Breast epithelium (tissue), 4 donors: ENCODE measurements at regions not wholly inside any gene's neighbourhood (a gene's known extent, or its start where the extent isn't known, plus 50 kb on each side); places are given as distances from the start of the nearest gene placed in this dataset.
"Not testable (repeated sequence)": the region's sequence is repeated elsewhere in the genome, so short reads cannot be mapped to it uniquely, and the experiment has no call there.

Experiments used
- DNase-seq, 2 donors: peaks; one replicate each; pipeline ENCODE4 v3.0.0-alpha.2; 2019; ENCODE audit warnings: low spot score in 2 of 2
- H3K27ac ChIP-seq, 2 donors: fragments of 200-600 bp; sonication (generic) in 1 of 2; one replicate each; pipeline ENCODE4 v1.5.1; 2016 to 2019; ENCODE audit warnings: mild to moderate bottlenecking in 1 of 2
- H3K27me3 ChIP-seq, 2 donors: fragments of 200-600 bp; sonication (generic) in 1 of 2; one replicate each; pipeline versions ENCODE4 v1.5.1 to v1.6.0; 2017 to 2019; ENCODE audit warnings: control low read depth in 1 of 2, mild to moderate bottlenecking in 1 of 2
- H3K36me3 ChIP-seq: fragments of 200-600 bp; one replicate; pipeline ENCODE4 v1.5.1; 2019
- H3K4me1 ChIP-seq, 2 donors: fragments of 200-600 bp; sonication (generic); one replicate each; pipeline ENCODE4 v1.5.1; 2016 to 2019; ENCODE audit warnings: control low read depth in 1 of 2
- H3K4me3 ChIP-seq, 3 donors: fragments of 200-600 bp; sonication (generic); 1 replicate in 2 of 3; 2 replicates in 1 of 3; pipeline ENCODE4 v1.5.1; 2016 to 2019; ENCODE audit warnings: mild to moderate bottlenecking in 3 of 3, moderate library complexity in 2 of 3
- H3K9me3 ChIP-seq, 2 donors: fragments of 200-600 bp; sonication (generic) in 1 of 2; one replicate each; pipeline ENCODE4 v1.5.1; 2016 to 2019; ENCODE audit warnings: control low read depth in 1 of 2
- POLR2A ChIP-seq: fragments of 450-650 bp; IDR thresholded peaks from one replicate; pipeline ENCODE4 v1.6.1; 2016; ENCODE audit warnings: antibody characterized with exemption, mild to moderate bottlenecking, moderate library complexity
- POLR2AphosphoS5 ChIP-seq, 3 donors: sonication (generic); formaldehyde crosslinking; IDR thresholded peaks; one replicate each; pipeline ENCODE4 v1.6.1; 2017; ENCODE audit warnings: antibody characterized with exemption in 3 of 3
- intact Hi-C: fragments of 100-400 bp; cut with DNase I; formaldehyde crosslinking; loops from one replicate; pipeline ENCODE4 v1.15.1; 2023; ENCODE audit warnings: low total_unique reads
- TF ChIP-seq, protein P1 (sequence below), 3 donors: fragments of 450-650 bp; IDR thresholded peaks; one replicate each; pipeline ENCODE4 v1.5.1; 2016 to 2017; ENCODE audit warnings: antibody characterized with exemption in 3 of 3, mild to moderate bottlenecking in 3 of 3, moderate library complexity in 3 of 3

DNA sequence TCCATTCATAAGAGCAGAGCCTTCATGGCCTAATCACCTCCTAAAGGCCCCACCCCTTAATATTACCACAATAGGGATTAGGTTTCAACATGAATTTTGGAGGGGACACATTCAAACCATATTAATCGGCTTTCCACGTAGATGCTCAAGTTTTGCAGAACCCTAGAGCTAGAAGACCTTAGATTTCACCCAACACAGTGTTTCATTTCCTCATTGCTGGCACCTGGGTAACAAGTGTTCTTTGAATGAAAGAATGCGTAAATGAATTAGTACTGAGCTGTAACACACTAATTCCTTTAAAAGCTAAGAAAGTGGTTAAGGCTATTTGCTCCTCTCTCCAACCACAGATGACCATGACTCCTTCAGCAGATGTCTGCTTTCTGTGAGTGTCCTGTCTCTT, 252.5 kb downstream of the SMAD2 start:
- no peaks in the 10 kb centered on the region for H3K4me1 ChIP-seq
- no peaks in the 10 kb centered on the region for H3K36me3 ChIP-seq

DNA sequence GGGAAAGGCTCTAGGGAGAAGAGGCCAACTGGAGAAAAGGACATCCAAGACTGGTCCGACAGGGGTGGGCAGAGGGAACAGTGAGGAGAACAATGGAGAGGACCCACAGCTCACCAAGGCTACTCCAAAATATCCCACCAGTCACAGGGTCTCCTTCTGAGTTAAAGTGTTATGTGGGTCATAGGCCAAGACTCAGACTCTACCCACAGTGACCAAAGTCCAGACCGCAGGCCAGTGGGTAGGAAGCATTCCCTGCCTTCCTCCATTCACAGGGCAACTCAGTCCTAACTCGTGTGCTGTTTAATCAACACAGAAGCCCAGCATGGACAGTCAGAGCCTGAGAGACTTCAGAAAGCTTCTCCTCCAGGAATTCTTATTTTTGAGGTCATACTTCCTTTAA, 260.6 kb downstream of the SMAD2 start:
- Histone ChIP-seq H3K4me1 (no peaks in the 10 kb centered on the region), H3K27ac (no peak overlapping the region), H3K4me3 (no peak overlapping the region), H3K9me3 (no peaks in the 10 kb centered on the region), H3K27me3 (no peaks in the 10 kb centered on the region), H3K36me3 (no peaks in the 10 kb centered on the region)
- no peak for DNase-seq
- intact Hi-C loops, result no loop called here
- TF ChIP-seq POLR2A (no peak), POLR2AphosphoS5 (IDR thresholded peaks at IDR 0.05) (no peak)
- TF ChIP-seq, protein P1, sequence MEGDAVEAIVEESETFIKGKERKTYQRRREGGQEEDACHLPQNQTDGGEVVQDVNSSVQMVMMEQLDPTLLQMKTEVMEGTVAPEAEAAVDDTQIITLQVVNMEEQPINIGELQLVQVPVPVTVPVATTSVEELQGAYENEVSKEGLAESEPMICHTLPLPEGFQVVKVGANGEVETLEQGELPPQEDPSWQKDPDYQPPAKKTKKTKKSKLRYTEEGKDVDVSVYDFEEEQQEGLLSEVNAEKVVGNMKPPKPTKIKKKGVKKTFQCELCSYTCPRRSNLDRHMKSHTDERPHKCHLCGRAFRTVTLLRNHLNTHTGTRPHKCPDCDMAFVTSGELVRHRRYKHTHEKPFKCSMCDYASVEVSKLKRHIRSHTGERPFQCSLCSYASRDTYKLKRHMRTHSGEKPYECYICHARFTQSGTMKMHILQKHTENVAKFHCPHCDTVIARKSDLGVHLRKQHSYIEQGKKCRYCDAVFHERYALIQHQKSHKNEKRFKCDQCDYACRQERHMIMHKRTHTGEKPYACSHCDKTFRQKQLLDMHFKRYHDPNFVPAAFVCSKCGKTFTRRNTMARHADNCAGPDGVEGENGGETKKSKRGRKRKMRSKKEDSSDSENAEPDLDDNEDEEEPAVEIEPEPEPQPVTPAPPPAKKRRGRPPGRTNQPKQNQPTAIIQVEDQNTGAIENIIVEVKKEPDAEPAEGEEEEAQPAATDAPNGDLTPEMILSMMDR (IDR thresholded peaks at IDR 0.05), result no peak

More for the DNA sequence above, 252.5 kb downstream of the SMAD2 start:
- Histone ChIP-seq H3K27me3 (no peaks in the 10 kb centered on the region), H3K4me3 (no peak overlapping the region), H3K9me3 (no peaks in the 10 kb centered on the region), H3K27ac (no peak overlapping the region)
- no peak for DNase-seq
- intact Hi-C loops, result loop anchor here (5.0 kb wide), 1 partner anchor 506 kb away; no protein-coding TSS in a partner anchor
- TF ChIP-seq POLR2A (no peak), POLR2AphosphoS5 (IDR thresholded peaks at IDR 0.05) (no peak)
- TF ChIP-seq, protein P1 (IDR thresholded peaks at IDR 0.05), result no peak

DNA sequence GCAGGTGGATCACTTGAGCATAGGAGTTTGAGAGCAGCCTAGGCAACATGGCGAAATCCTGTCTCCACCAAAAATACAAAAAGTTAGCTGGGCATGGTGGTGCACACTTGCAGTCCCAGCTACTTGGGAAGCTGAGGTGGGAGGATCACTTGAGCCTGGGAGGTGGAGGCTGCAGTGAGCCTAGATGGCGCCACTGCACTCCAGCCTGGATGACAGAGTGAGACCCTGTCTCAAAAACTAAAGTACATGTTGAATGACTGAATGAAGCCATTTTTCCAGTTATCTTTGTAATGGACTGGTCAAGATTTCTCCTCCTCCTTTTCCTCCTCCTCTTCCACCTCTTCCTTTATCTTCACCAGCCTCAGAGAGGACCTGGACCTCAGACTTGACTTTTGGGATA, 272.0 kb downstream of the SMAD2 start:
- Histone ChIP-seq H3K4me1 (no peaks in the 10 kb centered on the region), H3K4me3 (no peak overlapping the region), H3K36me3 (no peaks in the 10 kb centered on the region), H3K27me3 (no peaks in the 10 kb centered on the region), H3K9me3 (peaks cover 7 to 8% of the 10 kb centered on the region in 2 donors), H3K27ac (no peak overlapping the region)
- intact Hi-C loops, result no loop called here
- no peak for DNase-seq
- TF ChIP-seq, protein P1 (IDR thresholded peaks at IDR 0.05), result no peak
- TF ChIP-seq POLR2A (no peak), POLR2AphosphoS5 (IDR thresholded peaks at IDR 0.05) (no peak)

DNA sequence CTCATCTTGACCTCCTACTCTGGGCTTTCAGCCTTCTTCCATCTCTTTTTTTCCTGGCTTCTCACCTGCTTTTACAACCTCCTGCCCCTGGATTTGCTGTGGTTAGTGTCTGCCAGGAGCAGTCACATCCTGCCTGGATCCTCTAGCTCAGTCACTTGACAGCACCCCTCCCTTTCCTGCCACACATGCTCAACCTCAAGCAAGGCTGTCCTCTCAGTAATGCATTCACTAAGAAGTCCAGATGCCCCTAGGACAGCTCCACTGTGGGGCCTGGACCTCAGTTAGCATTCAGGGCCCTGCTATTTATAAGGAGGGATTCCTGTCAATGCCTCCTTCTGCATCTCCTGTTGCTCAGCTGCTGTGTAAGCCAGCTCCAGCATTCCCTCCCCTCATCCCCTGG, 275.5 kb downstream of the SMAD2 start:
- Histone ChIP-seq H3K27me3 (no peaks in the 10 kb centered on the region), H3K4me1 (no peaks in the 10 kb centered on the region), H3K36me3 (no peaks in the 10 kb centered on the region), H3K4me3 (no peak overlapping the region), H3K27ac (no peak overlapping the region), H3K9me3 (peaks cover 7% of the 10 kb centered on the region in 2 donors)
- DNase-seq, result no peak
- TF ChIP-seq POLR2A (no peak), POLR2AphosphoS5 (IDR thresholded peaks at IDR 0.05) (no peak)
- TF ChIP-seq, protein P1 (IDR thresholded peaks at IDR 0.05), result no peak
- intact Hi-C loops, result no loop called here

DNA sequence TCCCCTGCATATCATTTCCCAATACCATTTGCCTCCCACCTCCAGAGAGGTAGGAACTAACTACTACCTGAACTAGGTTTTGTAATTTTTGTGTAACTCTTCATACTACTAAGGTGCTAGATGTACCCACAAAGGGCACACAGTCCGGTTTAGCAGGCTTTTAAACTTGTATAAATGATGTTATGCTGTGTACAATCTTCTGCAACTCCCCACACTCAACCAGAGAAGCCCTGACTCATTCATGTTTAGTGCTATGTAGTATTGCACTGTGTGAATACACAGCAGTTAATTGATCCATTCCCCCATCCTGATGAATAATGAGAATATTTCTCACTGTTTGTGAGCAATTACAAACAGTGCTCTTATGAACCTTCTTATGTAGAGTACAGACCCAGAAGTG, 285.6 kb downstream of the SMAD2 start:
- Histone ChIP-seq H3K27ac (no peak overlapping the region), H3K27me3 (no peaks in the 10 kb centered on the region), H3K4me3 (no peak overlapping the region), H3K36me3 (no peaks in the 10 kb centered on the region), H3K4me1 (no peaks in the 10 kb centered on the region), H3K9me3 (peaks cover 0 to 4% of the 10 kb centered on the region in 2 donors)
- DNase-seq, result no peak
- intact Hi-C loops, result no loop called here
- TF ChIP-seq POLR2AphosphoS5 (IDR thresholded peaks at IDR 0.05), result no peak
- TF ChIP-seq, protein P1 (IDR thresholded peaks at IDR 0.05), result no peak
- no peak for TF ChIP-seq POLR2A

DNA sequence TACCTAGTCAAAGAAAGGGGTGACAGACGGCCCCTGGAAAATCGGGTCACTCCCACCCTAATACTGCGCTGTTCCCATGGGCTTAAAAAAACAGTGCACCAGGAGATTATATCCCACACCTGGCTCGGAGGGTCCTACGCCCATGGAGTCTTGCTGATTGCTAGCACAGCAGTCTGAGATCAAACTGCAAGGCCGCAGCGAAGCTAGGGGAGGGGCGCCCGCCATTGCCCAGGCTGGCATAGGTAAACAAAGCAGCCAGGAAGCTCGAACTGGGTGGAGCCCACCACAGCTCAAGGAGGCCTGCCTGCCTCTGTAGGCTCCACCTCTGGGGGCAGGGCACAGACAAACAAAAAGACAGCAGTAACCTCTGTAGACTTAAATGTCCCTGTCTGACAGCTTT, 292.9 kb downstream of the SMAD2 start:
- H3K36me3 ChIP-seq, H3K27me3 ChIP-seq, H3K9me3 ChIP-seq, intact Hi-C loops, H3K4me3 ChIP-seq, H3K4me1 ChIP-seq, DNase-seq, H3K27ac ChIP-seq: not testable (repeated sequence)
